HEK293 (cell line): ENCODE measurements at regions not wholly inside any gene's neighbourhood (a gene's known extent, or its start where the extent isn't known, plus 50 kb on each side); places are given as distances from the start of the nearest gene placed in this dataset.

Experiments used
- CTCF ChIA-PET: fragments of 350-600 bp; formaldehyde crosslinking; extraction: SDS; loops from one replicate; lab custom pipeline; 2021; ENCODE audit warnings: antibody characterized with exemption; lab: Yijun Ruan, JAX
- POLR2A ChIA-PET: fragments of 300-600 bp; formaldehyde crosslinking; extraction: SDS; loops from one replicate; lab custom pipeline; 2020; ENCODE audit warnings: antibody characterized with exemption, inconsistent platforms; lab: Yijun Ruan, JAX
- H3K27ac ChIP-seq: fragments of 200-500 bp; sonication (Bioruptor generic); 2 replicates; pipeline ENCODE4 v1.5.1; 2014; ENCODE audit warnings: low read depth, low read length, control low read depth, inconsistent platforms; ENCODE audit errors: extremely low read depth
- H3K36me3 ChIP-seq, 2 experiments: fragments of 200-500 bp in 1 of 2; sonication (Bioruptor generic) in 1 of 2; 1 replicate in 1 of 2; 2 replicates in 1 of 2; pipeline ENCODE4 v1.5.1; 2014 to 2017; ENCODE audit warnings: inconsistent platforms in 2 of 2, low read length in 2 of 2; ENCODE audit not compliant: control insufficient read depth in 2 of 2, insufficient read depth in 1 of 2
- H3K4me1 ChIP-seq: fragments of 200-500 bp; sonication (Bioruptor generic); 2 replicates; pipeline ENCODE4 v1.5.1; 2014; ENCODE audit warnings: mild to moderate bottlenecking, low read length, inconsistent platforms; ENCODE audit not compliant: control insufficient read depth, insufficient read depth
- H3K4me3 ChIP-seq: 2 replicates; pipeline ENCODE4 v1.5.1; 2011; ENCODE audit warnings: low read depth, mild to moderate bottlenecking, control low read depth, low read length, moderate library complexity
- H3K9me3 ChIP-seq: fragments of 200-500 bp; sonication (Bioruptor generic); 2 replicates; pipeline ENCODE4 v1.5.1; 2014; ENCODE audit warnings: low read depth, low read length, inconsistent platforms; ENCODE audit not compliant: control insufficient read depth, insufficient read depth
- AEBP2 ChIP-seq: fragments of 450-650 bp; formaldehyde crosslinking; IDR thresholded peaks from 2 replicates; pipeline ENCODE4 v1.5.1; 2016; ENCODE audit warnings: missing biosample characterization, missing genetic modification characterization, borderline replicate concordance
- BCL11B ChIP-seq: fragments of 450-650 bp; formaldehyde crosslinking; IDR thresholded peaks from 2 replicates; pipeline ENCODE4 v1.5.1; 2016; ENCODE audit warnings: low read depth, missing biosample characterization, missing genetic modification characterization
- GLI4 ChIP-seq: fragments of 450-650 bp; formaldehyde crosslinking; IDR thresholded peaks from 2 replicates; pipeline ENCODE4 v1.5.1; 2016; ENCODE audit warnings: missing biosample characterization, missing genetic modification characterization
- KLF16 ChIP-seq: fragments of 450-650 bp; formaldehyde crosslinking; IDR thresholded peaks from 2 replicates; pipeline ENCODE4 v1.5.1; 2017; ENCODE audit warnings: missing biosample characterization, missing genetic modification characterization
- KLF9 ChIP-seq: fragments of 450-650 bp; formaldehyde crosslinking; IDR thresholded peaks from 2 replicates; pipeline ENCODE4 v1.5.1; 2016; ENCODE audit warnings: missing biosample characterization, missing genetic modification characterization, low read depth
- MYNN ChIP-seq: fragments of 450-650 bp; formaldehyde crosslinking; IDR thresholded peaks from 2 replicates; pipeline ENCODE4 v1.5.1; 2016; ENCODE audit warnings: missing biosample characterization, missing genetic modification characterization, borderline replicate concordance
- SP3 ChIP-seq: fragments of 450-650 bp; formaldehyde crosslinking; IDR thresholded peaks from 2 replicates; pipeline ENCODE4 v1.5.1; 2016; ENCODE audit warnings: missing biosample characterization, missing genetic modification characterization
- YY1 ChIP-seq: fragments of 450-650 bp; formaldehyde crosslinking; IDR thresholded peaks from 2 replicates; pipeline ENCODE4 v1.5.1; 2018; ENCODE audit warnings: missing biosample characterization, missing genetic modification characterization
- ZNF112 ChIP-seq: fragments of 450-650 bp; formaldehyde crosslinking; IDR thresholded peaks from 2 replicates; pipeline ENCODE4 v1.5.0; 2017; ENCODE audit warnings: missing biosample characterization, missing genetic modification characterization
- ZNF121 ChIP-seq: fragments of 450-650 bp; formaldehyde crosslinking; IDR thresholded peaks from 2 replicates; pipeline ENCODE4 v1.5.1; 2016; ENCODE audit warnings: missing biosample characterization, missing genetic modification characterization
- ZNF133 ChIP-seq: fragments of 450-650 bp; formaldehyde crosslinking; IDR thresholded peaks from 2 replicates; pipeline ENCODE4 v1.5.1; 2016; ENCODE audit warnings: missing biosample characterization, missing genetic modification characterization
- ZNF140 ChIP-seq: fragments of 450-650 bp; formaldehyde crosslinking; IDR thresholded peaks from 2 replicates; pipeline ENCODE4 v1.5.1; 2016; ENCODE audit warnings: missing biosample characterization, missing genetic modification characterization
- ZNF155 ChIP-seq: fragments of 450-650 bp; formaldehyde crosslinking; IDR thresholded peaks from 2 replicates; pipeline ENCODE4 v1.5.1; 2016; ENCODE audit warnings: missing biosample characterization, missing genetic modification characterization
- ZNF175 ChIP-seq: fragments of 450-650 bp; formaldehyde crosslinking; IDR thresholded peaks from 2 replicates; pipeline ENCODE4 v1.5.1; 2016; ENCODE audit warnings: missing biosample characterization, missing genetic modification characterization
- ZNF18 ChIP-seq: fragments of 450-650 bp; formaldehyde crosslinking; IDR thresholded peaks from 2 replicates; pipeline ENCODE4 v1.5.1; 2016; ENCODE audit warnings: missing biosample characterization, missing genetic modification characterization
- ZNF202 ChIP-seq: fragments of 450-650 bp; formaldehyde crosslinking; IDR thresholded peaks from 2 replicates; pipeline ENCODE4 v1.5.1; 2016; ENCODE audit warnings: missing biosample characterization, missing genetic modification characterization, borderline replicate concordance
- ZNF292 ChIP-seq: fragments of 450-650 bp; formaldehyde crosslinking; IDR thresholded peaks from 2 replicates; pipeline ENCODE4 v1.5.1; 2016; ENCODE audit warnings: low read depth, missing biosample characterization, missing genetic modification characterization, borderline replicate concordance
- ZNF324 ChIP-seq: fragments of 450-650 bp; formaldehyde crosslinking; IDR thresholded peaks from 2 replicates; pipeline ENCODE4 v1.5.1; 2016; ENCODE audit warnings: missing biosample characterization, missing genetic modification characterization
- ZNF341 ChIP-seq: fragments of 450-650 bp; formaldehyde crosslinking; IDR thresholded peaks from 2 replicates; pipeline ENCODE4; 2016; ENCODE audit warnings: low read depth, missing biosample characterization, missing genetic modification characterization
- ZNF394 ChIP-seq: fragments of 450-650 bp; formaldehyde crosslinking; IDR thresholded peaks from 2 replicates; pipeline ENCODE4 v1.5.1; 2016; ENCODE audit warnings: missing biosample characterization, missing genetic modification characterization, mild to moderate bottlenecking, moderate library complexity, borderline replicate concordance
- ZNF404 ChIP-seq: fragments of 450-650 bp; formaldehyde crosslinking; IDR thresholded peaks from 2 replicates; pipeline ENCODE4 v1.5.1; 2017; ENCODE audit warnings: missing biosample characterization, missing genetic modification characterization
- ZNF423 ChIP-seq: fragments of 450-650 bp; formaldehyde crosslinking; IDR thresholded peaks from 2 replicates; pipeline ENCODE4 v1.5.1; 2016; ENCODE audit warnings: missing biosample characterization, missing genetic modification characterization
- ZNF488 ChIP-seq: fragments of 450-650 bp; formaldehyde crosslinking; IDR thresholded peaks from 2 replicates; pipeline ENCODE4 v1.5.1; 2016; ENCODE audit warnings: missing biosample characterization, missing genetic modification characterization
- ZNF747 ChIP-seq: fragments of 450-650 bp; formaldehyde crosslinking; IDR thresholded peaks from 2 replicates; pipeline ENCODE4 v1.5.1; 2016; ENCODE audit warnings: missing biosample characterization, missing genetic modification characterization
- ZNF777 ChIP-seq: fragments of 450-650 bp; formaldehyde crosslinking; IDR thresholded peaks from 2 replicates; pipeline ENCODE4 v1.5.1; 2017; ENCODE audit warnings: missing biosample characterization, missing genetic modification characterization, borderline replicate concordance
- ZNF837 ChIP-seq: fragments of 450-650 bp; formaldehyde crosslinking; IDR thresholded peaks from 2 replicates; pipeline ENCODE4 v1.5.1; 2016; ENCODE audit warnings: missing biosample characterization, missing genetic modification characterization

GRCh38 chr4:83831588-83831987, 295.7 kb downstream of the GPAT3 start (continued):
- TF ChIP-seq ZNF488 (tag by site-specific recombination) (no peak), ZNF341 (tag by site-specific recombination) (no peak), ZNF112 (tag by site-specific recombination) (no peak), KLF16 (tag by site-specific recombination) (no peak), AEBP2 (tag by site-specific recombination) (no peak), ZNF18 (tag by site-specific recombination) (no peak)

- H3K4me3 ChIP-seq = no peak overlapping the region
- TF ChIP-seq ZNF837 (tag by site-specific recombination) = no peak
- TF ChIP-seq ZNF175 (tag by site-specific recombination) = no peak
- TF ChIP-seq BCL11B (tag by site-specific recombination) = no peak
- TF ChIP-seq SP3 (tag by site-specific recombination) = no peak
- no peak for TF ChIP-seq ZNF18 (tag by site-specific recombination)
- no peak for TF ChIP-seq ZNF121 (tag by site-specific recombination)
- TF ChIP-seq YY1 (tag by site-specific recombination) = no peak
- TF ChIP-seq ZNF140 (tag by site-specific recombination) = no peak
- TF ChIP-seq ZNF292 (tag by site-specific recombination) = no peak
- H3K4me1 ChIP-seq = no peaks in the 10 kb centered on the region
- H3K27ac ChIP-seq = no peak overlapping the region
- ChIA-PET CTCF (interaction anchor here (0.5 kb wide), 1 partner anchor 24 kb away, joined by 3 read pairs; no protein-coding TSS in a partner anchor), POLR2A (no interaction called here)
- no peaks in the 10 kb centered on the region for H3K36me3 ChIP-seq
- H3K9me3 ChIP-seq = no peaks in the 10 kb centered on the region
These were observed 294.4 kb downstream of the GPAT3 start for GRCh38 chr4:83830138-83830888.

- ChIA-PET CTCF (no interaction called here), POLR2A (no interaction called here)
- H3K36me3 ChIP-seq = no peaks in the 10 kb centered on the region
- H3K4me1 ChIP-seq = no peaks in the 10 kb centered on the region
- H3K4me3 ChIP-seq = no peak overlapping the region
- no peak overlapping the region for H3K27ac ChIP-seq
- H3K9me3 ChIP-seq = no peaks in the 10 kb centered on the region
- no peak for TF ChIP-seq ZNF404
- TF ChIP-seq ZNF394 = no peak
- TF ChIP-seq KLF9 (tag by site-specific recombination) = no peak
- no peak for TF ChIP-seq ZNF423 (tag by site-specific recombination)
- no peak for TF ChIP-seq ZNF324 (tag by site-specific recombination)
- TF ChIP-seq ZNF155 = no peak
- no peak for TF ChIP-seq GLI4 (tag by site-specific recombination)
- TF ChIP-seq ZNF202 (tag by site-specific recombination) = no peak
- no peak for TF ChIP-seq ZNF18 (tag by site-specific recombination)
- no peak for TF ChIP-seq ZNF777 (tag by site-specific recombination)
- no peak for TF ChIP-seq ZNF747 (tag by site-specific recombination)
- no peak for TF ChIP-seq MYNN (tag by site-specific recombination)
- TF ChIP-seq ZNF133 (tag by site-specific recombination) = no peak
These were observed 292.7 kb downstream of the GPAT3 start for GRCh38 chr4:83828601-83829000.
